B cell (primary cell): ENCODE measurements at regions not wholly inside any gene's neighbourhood (a gene's known extent, or its start where the extent isn't known, plus 50 kb on each side); places are given as distances from the start of the nearest gene placed in this dataset.
"Not testable (repeated sequence)": the region's sequence is repeated elsewhere in the genome, so short reads cannot be mapped to it uniquely, and the experiment has no call there.

Experiments used
- ATAC-seq: fragments of 200-7000 bp; cut with Tn5 transposase; one replicate; pipeline ENCODE4 v1.10.0; 2021; ENCODE audit warnings: low read depth, mild to moderate bottlenecking, moderate number of reproducible peaks, moderate library complexity
- CTCF ChIA-PET: fragments of 350-600 bp; sonication (Branson Sonifier 250); formaldehyde crosslinking; loops from one replicate; lab custom pipeline; 2021; ENCODE audit warnings: antibody characterized with exemption, inconsistent platforms; lab: Charles Lee
- POLR2A ChIA-PET: fragments of 350-600 bp; sonication (Branson Sonifier 250); formaldehyde crosslinking; loops from one replicate; lab custom pipeline; 2021; ENCODE audit warnings: antibody characterized with exemption; lab: Charles Lee
- DNase-seq: peaks from one replicate; pipeline ENCODE4 v3.0.0; 2013
- H2AFZ ChIP-seq: 2 replicates; pipeline ENCODE4 v1.6.1; 2012; ENCODE audit warnings: mild to moderate bottlenecking, low read depth, low read length; ENCODE audit not compliant: insufficient read depth, poor library complexity, severe bottlenecking
- H3K27ac ChIP-seq, 2 donors: 1 replicate in 1 of 2; 2 replicates in 1 of 2; pipeline ENCODE4 v1.5.1; 2012 to 2013; ENCODE audit warnings: low read length in 2 of 2, mild to moderate bottlenecking in 2 of 2, moderate library complexity in 1 of 2
- H3K27me3 ChIP-seq, 4 experiments: fragments of 200-600 bp in 1 of 4; sonication (generic) in 1 of 4; replicated peaks in 1 of 4; 1 replicate in 2 of 4; 2 replicates in 2 of 4; pipeline versions ENCODE4 v1.6.1 to v1.7.0; 2013 to 2016; ENCODE audit warnings: low read length in 3 of 4, mild to moderate bottlenecking in 2 of 4, mixed read lengths in 1 of 4, moderate library complexity in 1 of 4; ENCODE audit not compliant: insufficient read depth in 4 of 4, control insufficient read depth in 3 of 4; ENCODE audit errors: control extremely low read depth in 1 of 4
- H3K36me3 ChIP-seq, 2 experiments: replicated peaks in 1 of 2; 1 replicate in 1 of 2; 2 replicates in 1 of 2; pipeline versions ENCODE4 v1.6.1 to v1.7.1; 2013; ENCODE audit warnings: low read length in 1 of 2; ENCODE audit not compliant: insufficient read depth in 2 of 2, control insufficient read depth in 1 of 2; ENCODE audit errors: control extremely low read depth in 1 of 2, extremely low read depth in 1 of 2
- H3K4me1 ChIP-seq, 2 donors: fragments of 200-600 bp in 1 of 2; sonication (generic) in 1 of 2; 1 replicate in 1 of 2; 2 replicates in 1 of 2; pipeline versions ENCODE4 v1.5.1 to v1.6.1; 2013 to 2017; ENCODE audit warnings: low read length in 2 of 2; ENCODE audit not compliant: control insufficient read depth in 2 of 2, insufficient read depth in 2 of 2
- H3K4me2 ChIP-seq: replicated peaks from 2 replicates; pipeline ENCODE3; 2012; ENCODE audit warnings: mild to moderate bottlenecking, low read depth, low read length; ENCODE audit not compliant: poor library complexity, severe bottlenecking
- H3K4me3 ChIP-seq, 5 experiments: fragments of 200-600 bp in 1 of 5; sonication (generic) in 1 of 5; 1 replicate in 3 of 5; 2 replicates in 2 of 5; pipeline versions ENCODE4 v1.5.1 to v1.7.0; 2011 to 2016; ENCODE audit warnings: low read length in 4 of 5, mild to moderate bottlenecking in 4 of 5, low read depth in 2 of 5, control low read depth in 1 of 5, moderate library complexity in 1 of 5; ENCODE audit not compliant: insufficient read depth in 1 of 5; ENCODE audit errors: control extremely low read depth in 1 of 5, extremely low read depth in 1 of 5
- H3K79me2 ChIP-seq: fragments of 200-600 bp; sonication (generic); one replicate; pipeline ENCODE4 v1.6.0; 2016; ENCODE audit warnings: low read length; ENCODE audit not compliant: control insufficient read depth, insufficient read depth
- H3K9ac ChIP-seq: fragments of 200-600 bp; sonication (generic); 2 replicates; pipeline ENCODE4 v1.6.1; 2017; ENCODE audit warnings: mild to moderate bottlenecking, low read length, moderate library complexity
- H3K9me3 ChIP-seq, 3 donors: one replicate each; pipeline versions ENCODE4 v1.6.1 to v1.7.1; 2013; ENCODE audit warnings: low read length in 2 of 3; ENCODE audit not compliant: control insufficient read depth in 2 of 3, insufficient read depth in 1 of 3; ENCODE audit errors: control extremely low read depth in 1 of 3
- H4K20me1 ChIP-seq: 2 replicates; pipeline ENCODE4 v1.6.0; 2012; ENCODE audit warnings: mild to moderate bottlenecking, low read length; ENCODE audit not compliant: insufficient read depth, control insufficient read depth, poor library complexity, severe bottlenecking
- H3K27ac Mint-ChIP-seq: one replicate; pipeline ENCODE4 v1.8.0; 2021; ENCODE audit warnings: mixed read lengths
- H3K27me3 Mint-ChIP-seq: one replicate; pipeline ENCODE4 v1.8.0; 2021; ENCODE audit warnings: mixed read lengths
- H3K4me1 Mint-ChIP-seq: one replicate; pipeline ENCODE4 v1.8.0; 2021; ENCODE audit warnings: mixed read lengths
- H3K4me3 Mint-ChIP-seq: one replicate; pipeline ENCODE4 v1.8.0; 2021; ENCODE audit warnings: mixed read lengths
- H3K9me3 Mint-ChIP-seq: one replicate; pipeline ENCODE4 v1.8.0; 2022; ENCODE audit warnings: mixed read lengths; ENCODE audit not compliant: insufficient read depth
- CTCF ChIP-seq: fragments of 200-600 bp; IDR thresholded peaks from one replicate; pipeline ENCODE4 v1.8.0; 2022; ENCODE audit warnings: antibody characterized with exemption, mild to moderate bottlenecking
- EZH2 ChIP-seq: IDR thresholded peaks from 2 replicates; pipeline ENCODE4 v1.6.1; 2012; ENCODE audit warnings: borderline replicate concordance, low read depth, mild to moderate bottlenecking, moderate library complexity, low read length; ENCODE audit not compliant: insufficient read depth, poor library complexity, severe bottlenecking
- WGBS: methylation state at CpG from one replicate; pipeline ENCODE4 v1.1.5; 2013; ENCODE audit warnings: missing lambda C conversion rate; ENCODE audit not compliant: insufficient coverage; 5-methylcytosine and 5-hydroxymethylcytosine counted together
- intact Hi-C: fragments of 100-400 bp; cut with micrococcal nuclease; formaldehyde crosslinking; loops from one replicate; pipeline ENCODE4 v1.10.0; 2022

- no peaks in the 10 kb centered on the region for H3K9me3 Mint-ChIP-seq
- H3K9ac ChIP-seq = no peak overlapping the region
- no peak overlapping the region for H3K27ac Mint-ChIP-seq
- intact Hi-C loops = no loop called here
- H3K4me3 Mint-ChIP-seq = no peak overlapping the region
- peaks cover 40% of the 10 kb centered on the region for H3K27me3 Mint-ChIP-seq
- ChIA-PET CTCF (interaction anchor here (0.5 kb wide), 1 partner anchor 1392 kb away, joined by 5 read pairs; no protein-coding TSS in a partner anchor), POLR2A (no interaction called here)
- H3K79me2 ChIP-seq = no peaks in the 10 kb centered on the region
- H3K4me1 Mint-ChIP-seq = no peaks in the 10 kb centered on the region
- H3K4me3 ChIP-seq = peak overlapping the region in 2 of 5 experiments; percentile 0
- peaks cover 0 to 31% (median 2%) of the 10 kb centered on the region in 3 donors for H3K9me3 ChIP-seq
- ATAC-seq = no peak
- no peak overlapping the region for H3K27ac ChIP-seq
- peaks cover 16 to 20% of the 10 kb centered on the region in 2 donors for H3K4me1 ChIP-seq
- no peaks in the 10 kb centered on the region for H4K20me1 ChIP-seq
- DNase-seq = peak; percentile 41
- peaks cover 0 to 49% (median 40%) of the 10 kb centered on the region in 4 experiments for H3K27me3 ChIP-seq
- WGBS = 14% methylated on average over 12 of the region's 22 CpGs
- H2AFZ ChIP-seq = peak overlapping the region; percentile 3
- no peaks in the 10 kb centered on the region for H3K36me3 ChIP-seq
- TF ChIP-seq EZH2 (no peak), CTCF (no peak)
- peak overlapping the region; percentile 42 for H3K4me2 ChIP-seq
Observed at GRCh38 chr6:27591699-27592480, 119.0 kb upstream of the ZNF184 start.

- not testable (repeated sequence) for H2AFZ ChIP-seq
- peaks cover 0 to 39% (median 35%) of the 10 kb centered on the region in 4 experiments for H3K27me3 ChIP-seq
- WGBS = 80% methylated on average over 5 of the region's 11 CpGs
Observed at GRCh38 chr6:27585316-27585715, 112.4 kb upstream of the ZNF184 start.

More at GRCh38 chr6:27585316-27585715, 112.4 kb upstream of the ZNF184 start:
- H3K4me2 ChIP-seq, H3K36me3 ChIP-seq, ATAC-seq, H3K4me3 Mint-ChIP-seq, H3K4me1 ChIP-seq, DNase-seq, H3K9ac ChIP-seq, intact Hi-C loops, H3K27ac Mint-ChIP-seq, CTCF ChIA-PET, POLR2A ChIA-PET, H3K4me3 ChIP-seq, H4K20me1 ChIP-seq, H3K4me1 Mint-ChIP-seq, H3K27ac ChIP-seq, H3K79me2 ChIP-seq, H3K9me3 Mint-ChIP-seq: not testable (repeated sequence)
- H3K27me3 Mint-ChIP-seq = peaks cover 62% of the 10 kb centered on the region
- peaks cover 0 to 23% (median 0%) of the 10 kb centered on the region in 3 donors for H3K9me3 ChIP-seq
